Prostate gland (tissue), 2 donors: ENCODE measurements at regions not wholly inside any gene's neighbourhood (a gene's known extent, or its start where the extent isn't known, plus 50 kb on each side); places are given as distances from the start of the nearest gene placed in this dataset.

Source experiments
- DNase-seq: peaks from one replicate; pipeline ENCODE4 v3.0.0-alpha.2; 2019; ENCODE audit warnings: low spot score
- H3K27ac ChIP-seq, 2 donors: fragments of 200-600 bp; sonication (generic); 2 replicates each; pipeline ENCODE4 v1.5.1; 2017 to 2019
- H3K27me3 ChIP-seq: fragments of 200-600 bp; sonication (generic); replicated peaks from 2 replicates; pipeline ENCODE4 v1.5.1; 2019; ENCODE audit not compliant: insufficient read depth
- H3K36me3 ChIP-seq, 2 donors: fragments of 200-600 bp; sonication (generic); 1 replicate in 1 of 2; 2 replicates in 1 of 2; pipeline versions ENCODE4 v1.5.1 to v1.8.1; 2017 to 2019
- H3K4me1 ChIP-seq: fragments of 200-600 bp; sonication (generic); replicated peaks from 2 replicates; pipeline ENCODE4 v1.5.1; 2019
- H3K4me3 ChIP-seq, 2 donors: fragments of 200-600 bp; sonication (generic); 2 replicates each; pipeline ENCODE4 v1.5.1; 2017 to 2019
- H3K9me3 ChIP-seq: fragments of 200-600 bp; sonication (generic); 2 replicates; pipeline ENCODE4 v1.5.1; 2017
- CTCF ChIP-seq, 4 experiments: fragments of 200-600 bp in 2 of 4; fragments of 450-650 bp in 2 of 4; sonication (generic) in 2 of 4; IDR thresholded peaks; 1 replicate in 3 of 4; 2 replicates in 1 of 4; pipeline ENCODE4 v1.5.1; 2016 to 2019; ENCODE audit warnings: antibody characterized with exemption in 4 of 4, mild to moderate bottlenecking in 2 of 4, moderate library complexity in 2 of 4
- POLR2A ChIP-seq: fragments of 450-650 bp; IDR thresholded peaks from one replicate; pipeline ENCODE4 v1.6.1; 2016; ENCODE audit warnings: antibody characterized with exemption, mild to moderate bottlenecking
- POLR2AphosphoS5 ChIP-seq: sonication (generic); formaldehyde crosslinking; IDR thresholded peaks from one replicate; pipeline ENCODE4 v1.6.1; 2017; ENCODE audit warnings: antibody characterized with exemption
- WGBS: methylation state at CpG from one replicate; pipeline ENCODE4 v1.1.5; 2018; 5-methylcytosine and 5-hydroxymethylcytosine counted together
- intact Hi-C: fragments of 100-400 bp; cut with DNase I; formaldehyde crosslinking; loops from one replicate; pipeline ENCODE4 v1.14.2; 2022

GRCh38 chr6:11439017-11439420 is 98.5 kb upstream of the TMEM170B start:
- intact Hi-C loops, result no loop called here
- H3K27ac ChIP-seq, result peak overlapping the region in 1 of 2 donors; percentile 12
- WGBS, result 40% methylated on average over 2 of the region's 2 CpGs
- no peak overlapping the region for H3K4me3 ChIP-seq
- TF ChIP-seq POLR2AphosphoS5, result peak; percentile 59
- no peak for TF ChIP-seq CTCF (IDR thresholded peaks at IDR 0.05)
- H3K36me3 ChIP-seq, result no peaks in the 10 kb centered on the region
- no peaks in the 10 kb centered on the region for H3K4me1 ChIP-seq
- H3K27me3 ChIP-seq, result no peaks in the 10 kb centered on the region
- DNase-seq, result no peak
- no peaks in the 10 kb centered on the region for H3K9me3 ChIP-seq

GRCh38 chr6:11437824-11438459 is 99.6 kb upstream of the TMEM170B start:
- H3K27ac ChIP-seq, result no peak overlapping the region

GRCh38 chr6:11436508-11437096 is 100.9 kb upstream of the TMEM170B start:
- Histone ChIP-seq H3K9me3 (no peaks in the 10 kb centered on the region), H3K4me3 (no peak overlapping the region), H3K4me1 (no peaks in the 10 kb centered on the region), H3K27ac (no peak overlapping the region), H3K27me3 (no peaks in the 10 kb centered on the region), H3K36me3 (no peaks in the 10 kb centered on the region)
- WGBS, result 93% methylated on average over 6 of the region's 6 CpGs
- no peak for DNase-seq
- no peak for TF ChIP-seq POLR2AphosphoS5
- intact Hi-C loops, result no loop called here

More at GRCh38 chr6:11437824-11438459, 99.6 kb upstream of the TMEM170B start:
- Histone ChIP-seq H3K4me1 (no peaks in the 10 kb centered on the region), H3K9me3 (no peaks in the 10 kb centered on the region), H3K27me3 (no peaks in the 10 kb centered on the region), H3K4me3 (no peak overlapping the region), H3K36me3 (no peaks in the 10 kb centered on the region)
- intact Hi-C loops, result no loop called here
- WGBS, result 82% methylated on average over 6 of the region's 6 CpGs
- DNase-seq, result no peak
- TF ChIP-seq CTCF (IDR thresholded peaks at IDR 0.05) (no peak), POLR2AphosphoS5 (peak; percentile 14)

GRCh38 chr6:11434565-11435326 is 102.8 kb upstream of the TMEM170B start:
- 52% methylated on average over 10 of the region's 10 CpGs for WGBS
- H3K36me3 ChIP-seq, result no peaks in the 10 kb centered on the region
- no peaks in the 10 kb centered on the region for H3K27me3 ChIP-seq
- intact Hi-C loops, result loop anchor here (5.0 kb wide), 1 partner anchor 62 kb away; no protein-coding TSS in a partner anchor
- no peak overlapping the region for H3K4me3 ChIP-seq
- peak; percentile 64 for DNase-seq
- no peaks in the 10 kb centered on the region for H3K9me3 ChIP-seq
- TF ChIP-seq CTCF (IDR thresholded peaks at IDR 0.05), result peak in 1 of 4 experiments; percentile 1
- peak; percentile 92 for TF ChIP-seq POLR2AphosphoS5
- TF ChIP-seq POLR2A, result no peak
- H3K27ac ChIP-seq, result peak overlapping the region; percentile 31 to 64
- H3K4me1 ChIP-seq, result no peaks in the 10 kb centered on the region

- no peak overlapping the region for H3K4me3 ChIP-seq
- H3K9me3 ChIP-seq, result no peaks in the 10 kb centered on the region
- no peaks in the 10 kb centered on the region for H3K27me3 ChIP-seq
- H3K4me1 ChIP-seq, result no peaks in the 10 kb centered on the region
- WGBS, result 38% methylated on average over 1 of the region's 1 CpG
- TF ChIP-seq POLR2A (no peak), CTCF (IDR thresholded peaks at IDR 0.05) (no peak)
- peak overlapping the region; percentile 31 to 64 for H3K27ac ChIP-seq
- no peaks in the 10 kb centered on the region for H3K36me3 ChIP-seq
- no peak for DNase-seq
- intact Hi-C loops, result loop anchor here (5.0 kb wide), 1 partner anchor 62 kb away; no protein-coding TSS in a partner anchor
Measured at GRCh38 chr6:11433860-11434259, 103.7 kb upstream of the TMEM170B start.
